HG03575 (cell line): ENCODE measurements at regions not wholly inside any gene's neighbourhood (a gene's known extent, or its start where the extent isn't known, plus 50 kb on each side); places are given as distances from the start of the nearest gene placed in this dataset.

ENCODE experiments used
- ATAC-seq: cut with Tn5 transposase; IDR thresholded peaks from one replicate; pipeline ENCODE4 v1.9.1; 2021; ENCODE audit not compliant: unreplicated experiment, insufficient number of reproducible peaks, low FRiP score; ENCODE audit errors: extremely low read depth

GRCh38 chr13:107200491-107200890 lies 632.6 kb upstream of the ARGLU1 start:
- no peak for ATAC-seq

GRCh38 chr13:107192289-107192688 lies 624.4 kb upstream of the ARGLU1 start:
- ATAC-seq, result no peak

DNA sequence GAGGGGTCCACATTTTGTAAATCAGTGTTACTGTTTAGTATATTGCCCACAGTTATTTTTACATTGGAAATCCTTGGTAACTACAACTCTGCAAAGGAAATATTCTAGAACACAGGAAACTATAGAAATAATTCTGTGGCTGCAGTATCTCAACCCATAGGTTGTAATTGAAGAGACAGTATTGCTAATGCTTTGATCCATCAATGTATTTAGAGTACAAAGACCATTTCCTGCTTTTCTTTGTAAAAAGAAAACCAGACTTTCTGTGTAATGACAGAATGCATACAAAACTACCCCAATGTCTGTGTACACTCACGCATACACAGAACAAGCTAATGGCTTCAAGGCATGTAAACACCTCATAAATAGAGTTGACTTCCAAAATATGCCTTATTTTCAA lies 622.1 kb upstream of the ARGLU1 start:
- ATAC-seq, result no peak

DNA sequence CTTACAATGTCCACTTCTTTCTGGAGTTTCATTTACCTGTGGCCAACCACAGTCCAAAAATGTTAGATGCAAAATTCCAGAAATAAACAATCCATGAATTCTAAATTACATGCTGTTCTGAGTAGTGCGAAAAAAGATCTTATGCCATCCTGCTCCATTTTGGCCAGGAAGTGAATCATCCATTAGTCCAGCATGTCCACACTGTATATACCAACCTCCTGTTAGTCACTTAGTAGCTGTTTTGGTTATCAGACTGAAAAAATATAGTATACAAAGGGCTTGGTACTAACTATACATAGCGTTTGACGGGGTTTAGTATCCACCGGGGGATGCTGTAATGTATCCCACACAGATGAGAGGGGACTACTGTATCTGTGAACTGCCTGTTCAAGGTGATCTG lies 618.0 kb upstream of the ARGLU1 start:
- ATAC-seq, result no peak

DNA sequence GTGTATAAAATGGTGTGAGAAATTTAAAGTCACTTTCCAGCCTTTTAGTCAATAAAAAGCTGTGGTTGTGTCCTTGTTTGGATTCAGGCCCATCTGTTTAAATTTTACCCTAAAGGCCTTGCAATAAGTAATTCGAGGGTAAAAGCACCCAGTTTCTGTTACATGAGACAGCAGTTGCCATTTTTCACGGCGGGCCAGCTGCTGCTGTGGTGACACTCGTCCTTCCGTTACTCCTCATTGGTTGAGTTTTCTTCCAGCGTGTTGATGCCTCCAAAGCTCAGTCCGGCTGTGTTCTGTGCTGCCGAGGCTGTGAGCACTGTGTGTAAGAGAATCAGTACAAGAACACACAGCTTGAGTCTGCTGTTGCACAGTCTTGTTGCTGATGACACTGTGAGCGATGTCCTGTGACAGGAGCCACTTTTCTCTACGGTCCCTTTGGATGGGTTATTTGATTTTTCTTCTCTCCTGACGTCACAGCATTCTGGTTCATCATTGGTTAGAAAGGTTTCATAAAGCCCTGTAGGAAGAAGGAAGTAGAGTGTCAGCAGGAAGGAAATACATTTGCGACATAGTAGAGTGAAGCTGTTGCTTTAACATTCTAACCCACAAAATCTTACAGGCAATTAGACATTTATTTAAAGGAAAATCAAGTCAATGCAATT lies 602.5 kb upstream of the ARGLU1 start:
- no peak for ATAC-seq

- ATAC-seq, result no peak
Measured at GRCh38 chr13:107157271-107157670, 589.3 kb upstream of the ARGLU1 start.

- no peak for ATAC-seq
Measured at GRCh38 chr13:107144432-107144831, 576.5 kb upstream of the ARGLU1 start.

DNA sequence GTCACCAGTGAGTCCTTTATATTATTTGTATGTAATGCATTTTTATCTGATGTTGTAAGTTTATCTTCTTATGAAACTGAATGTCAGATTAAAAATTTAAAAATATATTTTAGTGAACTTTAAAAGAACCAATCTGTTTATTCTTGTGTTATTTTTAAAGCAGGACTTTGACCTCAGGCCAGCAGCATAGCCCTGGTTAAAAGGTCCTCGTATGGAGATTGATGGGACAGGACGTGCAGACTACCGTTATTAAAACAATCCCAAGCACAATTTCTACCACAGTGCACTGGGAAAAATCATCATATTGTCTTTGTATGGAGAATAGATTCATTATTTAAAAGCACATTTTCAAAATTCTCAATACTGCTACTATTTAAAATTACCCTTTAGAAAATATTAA lies 573.8 kb upstream of the ARGLU1 start:
- no peak for ATAC-seq

GRCh38 chr13:107139006-107139405 lies 571.1 kb upstream of the ARGLU1 start:
- no peak for ATAC-seq

DNA sequence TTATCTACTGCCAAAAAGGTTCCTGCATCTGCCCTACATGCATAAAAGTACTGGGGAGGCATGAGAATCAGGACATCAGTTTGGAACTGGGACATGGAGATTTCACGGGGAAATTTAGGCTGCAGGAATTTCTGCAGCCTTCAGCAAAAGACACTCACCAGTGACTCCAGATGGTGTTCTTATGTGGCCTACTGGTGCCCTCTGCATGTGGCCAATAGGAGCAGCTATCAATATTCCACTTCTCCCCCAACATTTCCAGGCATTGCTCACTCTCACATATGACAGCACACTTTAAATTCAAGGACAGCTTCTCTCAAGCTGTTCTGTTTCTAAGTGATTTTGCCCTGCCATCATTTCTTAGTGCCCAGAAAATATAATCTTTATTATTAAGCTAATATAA lies 570.5 kb upstream of the ARGLU1 start:
- no peak for ATAC-seq

- ATAC-seq, result no peak
Measured at GRCh38 chr13:107133950-107134349, 566.0 kb upstream of the ARGLU1 start.

DNA sequence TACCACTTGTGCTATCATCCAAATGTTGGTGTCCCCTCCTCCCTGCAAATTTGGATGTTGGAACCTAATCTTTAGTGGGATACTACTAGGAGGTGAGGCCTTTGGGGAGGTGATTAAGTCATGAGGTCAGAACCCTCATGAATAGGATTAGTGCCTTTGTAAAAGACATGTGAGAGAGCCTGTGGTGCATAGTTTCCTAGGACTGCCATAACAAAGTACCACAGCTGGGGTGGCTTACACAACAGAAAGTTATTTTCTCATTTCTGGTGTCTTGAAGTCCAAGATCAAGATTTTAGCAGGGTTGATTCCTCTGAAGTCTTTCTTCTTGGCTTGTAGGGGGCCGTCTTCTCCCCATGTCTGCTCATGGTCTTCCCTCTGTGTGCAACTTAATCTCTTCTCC lies 562.6 kb upstream of the ARGLU1 start:
- no peak for ATAC-seq

DNA sequence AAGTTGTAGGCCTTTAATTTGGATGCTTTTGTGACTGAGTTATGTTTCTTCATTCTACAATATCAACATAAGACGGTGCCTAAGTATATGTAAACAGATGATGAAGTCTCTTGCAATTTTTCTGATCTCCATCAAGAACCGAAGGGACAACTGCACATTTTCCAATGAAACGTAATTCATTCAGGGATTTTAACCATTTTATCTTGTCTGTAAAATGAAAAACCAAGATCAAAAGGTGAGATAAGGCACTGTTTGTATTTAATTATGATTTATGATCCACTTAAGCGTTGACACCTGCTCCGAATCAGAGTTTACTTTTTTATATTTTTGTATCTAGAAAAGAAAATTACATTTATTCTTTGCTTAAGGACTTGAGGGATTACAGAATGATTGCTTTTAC lies 556.8 kb upstream of the ARGLU1 start:
- no peak for ATAC-seq

GRCh38 chr13:107124129-107124718 lies 556.3 kb upstream of the ARGLU1 start:
- no peak for ATAC-seq

DNA sequence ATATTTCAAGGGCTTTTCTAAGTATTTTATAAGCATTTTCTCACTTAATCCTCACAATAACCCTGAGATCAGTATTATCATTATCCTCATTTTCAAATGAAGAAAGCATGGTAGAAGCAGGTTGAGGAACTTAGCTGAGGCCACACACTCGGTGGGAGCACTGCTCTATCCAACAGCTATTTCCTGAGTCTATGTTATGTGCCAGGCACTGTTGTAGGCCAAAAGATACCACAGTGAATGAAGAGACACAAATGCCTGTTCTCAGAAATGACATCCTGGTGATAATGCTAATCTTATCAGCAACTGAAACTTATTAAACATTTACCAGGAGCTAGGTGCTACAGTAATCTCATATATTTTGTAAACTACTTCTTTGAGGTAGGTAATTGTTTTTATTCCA lies 553.9 kb upstream of the ARGLU1 start:
- ATAC-seq, result no peak

- no peak for ATAC-seq
Measured at GRCh38 chr13:107119989-107120881, 552.3 kb upstream of the ARGLU1 start.

GRCh38 chr13:107118506-107118905 lies 550.6 kb upstream of the ARGLU1 start:
- no peak for ATAC-seq

- ATAC-seq, result no peak
Measured at GRCh38 chr13:107117327-107118012, 549.5 kb upstream of the ARGLU1 start.

DNA sequence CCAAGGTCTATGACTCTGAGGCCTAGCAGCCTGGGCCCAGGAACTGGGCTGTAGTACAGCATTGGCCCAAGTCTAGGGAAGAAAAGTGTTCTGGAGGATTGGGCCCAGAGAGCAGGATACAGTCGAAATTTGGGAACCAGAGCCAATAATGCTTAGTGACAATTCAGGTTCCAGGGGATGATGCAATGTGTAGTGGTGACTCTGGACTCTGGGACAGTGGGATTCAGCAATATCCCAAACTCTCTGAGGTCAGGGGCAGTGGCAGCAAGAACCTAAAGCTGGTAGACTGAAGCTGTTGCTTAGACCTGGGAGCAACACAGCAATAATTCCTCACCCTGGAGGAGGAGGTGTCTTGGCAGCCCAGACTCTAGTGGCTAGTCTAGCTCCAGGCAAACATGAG lies 545.5 kb upstream of the ARGLU1 start:
- ATAC-seq, result no peak

- ATAC-seq, result no peak
Measured at GRCh38 chr13:107111248-107111647, 543.3 kb upstream of the ARGLU1 start.
